Left forelimb (tissue), 1 donor: ENCODE measurements at regions not wholly inside any gene's neighbourhood (a gene's known extent, or its start where the extent isn't known, plus 50 kb on each side); places are given as distances from the start of the nearest gene placed in this dataset.
A peak's percentile ranks its signal among the peaks of the same experiment; 100 is the strongest.
"Not testable (repeated sequence)": the region's sequence is repeated elsewhere in the genome, so short reads cannot be mapped to it uniquely, and the experiment has no call there.

Source experiments
- DNase-seq: peaks from one replicate; pipeline ENCODE4 v3.0.0-alpha.2; 2018; ENCODE audit warnings: low spot score

DNA sequence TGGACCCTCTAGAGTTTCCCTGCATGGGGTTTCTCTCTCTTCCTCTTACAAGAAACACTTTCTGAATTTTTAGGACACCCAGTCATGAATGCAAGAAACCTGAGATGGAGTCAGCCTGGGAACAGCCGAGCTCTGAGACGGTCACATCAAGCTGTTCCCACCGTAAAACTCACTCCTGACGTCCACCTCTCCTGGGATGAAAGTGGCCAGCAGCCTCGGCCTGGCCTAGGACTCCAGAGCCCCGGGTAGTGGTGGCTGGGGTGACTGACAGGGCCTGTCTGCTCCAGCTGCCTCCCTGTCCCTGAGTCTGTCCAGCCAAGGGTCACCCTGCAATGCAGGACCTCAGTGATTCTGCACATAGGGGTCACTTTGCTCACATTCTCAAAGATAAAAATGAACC lies 217.8 kb downstream of the SHOX start:
- no peak for DNase-seq

GRCh38 chrX:843306-843705 lies 212.7 kb downstream of the SHOX start:
- DNase-seq, result no peak

DNA sequence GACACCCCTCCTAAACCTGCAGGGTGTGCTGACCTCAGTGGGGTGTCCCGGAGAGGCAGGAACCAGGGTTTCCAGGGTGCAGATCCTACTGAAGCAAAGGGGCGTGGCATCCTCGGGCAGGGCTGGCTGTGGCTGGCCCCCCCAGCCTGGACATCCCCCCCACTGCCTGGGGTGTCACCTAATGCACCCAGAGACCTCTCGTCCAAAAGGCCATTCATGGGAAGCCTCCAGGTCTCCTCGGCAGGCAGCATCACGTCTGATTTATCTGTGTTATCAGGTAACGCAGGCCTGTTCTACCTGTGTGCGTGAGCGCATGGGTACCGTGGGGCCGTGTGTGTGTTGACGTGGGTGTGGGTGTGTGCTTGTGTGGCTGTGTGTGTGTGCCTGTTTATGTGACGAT lies 210.0 kb downstream of the SHOX start:
- DNase-seq, result no peak

DNA sequence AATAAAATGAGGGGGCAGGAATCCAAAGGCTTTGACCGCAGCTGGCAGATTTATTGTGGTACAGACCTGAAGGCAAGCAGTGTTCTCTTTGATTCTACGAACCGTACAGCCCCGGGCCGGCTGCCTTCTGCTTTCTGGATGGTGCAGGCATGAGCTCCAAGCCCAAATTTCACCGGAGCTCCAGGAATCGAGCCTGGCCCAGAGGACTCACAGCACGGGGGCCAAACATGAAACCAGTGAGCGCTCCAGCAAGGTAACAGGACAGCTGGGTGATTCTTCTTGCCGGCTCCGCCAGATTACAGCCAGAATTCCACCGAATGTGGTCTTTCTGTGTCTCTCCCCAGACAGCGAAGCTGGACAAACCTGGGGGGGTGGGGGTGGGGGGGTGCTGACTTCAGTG lies 208.1 kb downstream of the SHOX start:
- not testable (repeated sequence) for DNase-seq

DNA sequence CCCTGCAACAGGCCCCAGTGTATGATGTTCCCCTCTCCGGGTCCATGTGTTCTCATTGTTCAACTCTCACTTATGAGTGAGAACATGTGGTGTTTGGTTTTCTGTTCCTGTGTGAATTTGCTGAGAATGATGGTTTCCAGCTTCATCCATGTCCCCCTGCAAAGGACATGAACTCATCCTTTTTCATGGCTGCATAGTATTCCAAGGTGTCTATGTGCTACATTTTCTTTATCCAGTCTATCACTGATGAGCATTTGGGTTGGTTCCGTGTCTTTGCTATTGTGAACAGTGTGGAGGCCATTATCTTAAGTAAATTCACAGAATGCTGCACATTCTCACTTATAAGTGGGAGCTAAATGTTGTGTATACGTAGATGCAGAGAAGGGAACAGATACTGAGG lies 205.3 kb downstream of the SHOX start:
- not testable (repeated sequence) for DNase-seq

DNA sequence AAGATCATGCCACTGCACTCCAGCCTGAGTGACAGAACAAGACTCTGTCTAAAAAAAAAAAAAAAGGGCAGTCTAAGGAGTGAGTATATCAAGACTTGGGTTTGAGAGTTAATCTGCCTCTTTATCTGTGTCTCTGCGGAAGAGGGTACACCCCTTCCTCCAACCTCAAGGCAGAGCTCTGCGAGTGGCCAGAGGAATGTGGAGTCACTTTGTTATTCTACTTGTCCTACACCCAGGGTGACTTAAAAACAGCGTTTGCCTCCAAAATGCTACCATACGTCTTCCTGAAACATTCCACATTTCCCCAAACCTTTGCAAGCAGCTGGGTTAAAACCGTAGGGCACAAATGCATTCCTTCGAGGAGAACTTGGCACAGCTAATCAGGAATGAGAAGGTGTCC lies 199.9 kb downstream of the SHOX start:
- no peak for DNase-seq

DNA sequence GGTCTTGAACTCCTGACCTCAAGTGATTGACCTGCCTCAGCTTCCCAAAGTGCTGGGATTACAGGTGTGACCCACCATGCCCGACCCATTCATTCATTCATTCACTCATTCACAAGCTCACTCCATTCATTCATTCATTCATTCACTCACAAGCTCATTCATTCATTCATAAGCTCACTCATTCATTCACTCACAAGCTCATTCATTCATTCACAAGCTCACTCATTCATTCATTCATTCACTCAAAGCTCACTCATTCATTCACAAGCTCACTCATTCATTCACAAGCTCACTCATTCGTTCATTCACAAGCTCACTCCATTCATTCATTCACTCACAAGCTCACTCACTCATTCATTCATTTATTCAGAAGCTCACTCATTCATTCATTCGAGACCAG lies 198.6 kb downstream of the SHOX start:
- no peak for DNase-seq

DNA sequence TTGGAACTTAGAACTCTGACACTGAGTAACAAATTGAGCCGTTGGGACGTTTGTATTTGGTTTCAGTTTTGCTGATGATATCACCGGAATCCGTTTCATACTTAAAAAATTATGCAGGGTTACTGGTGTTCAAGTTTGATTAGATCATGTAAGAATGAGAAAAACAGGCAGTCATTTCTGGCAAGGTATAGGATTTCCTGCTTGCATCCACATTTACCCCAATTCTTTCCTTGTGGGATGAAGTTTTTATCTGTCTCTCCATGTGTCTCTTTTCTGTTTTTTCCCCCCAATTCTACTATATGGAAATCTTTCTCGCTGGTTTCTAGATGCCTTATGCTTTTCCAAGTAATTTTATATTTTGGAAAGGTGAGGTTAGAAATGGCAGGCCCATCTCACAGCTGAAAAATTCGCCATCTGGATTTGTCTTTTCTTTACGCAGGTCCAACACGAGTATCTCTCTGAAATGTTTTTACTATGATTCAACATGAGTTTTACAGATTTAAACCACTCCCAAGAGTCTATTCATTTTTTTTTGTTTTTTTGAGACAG lies 197.9 kb downstream of the SHOX start:
- no peak for DNase-seq

- DNase-seq, result no peak
Observed at GRCh38 chrX:826448-826847, 195.9 kb downstream of the SHOX start.

DNA sequence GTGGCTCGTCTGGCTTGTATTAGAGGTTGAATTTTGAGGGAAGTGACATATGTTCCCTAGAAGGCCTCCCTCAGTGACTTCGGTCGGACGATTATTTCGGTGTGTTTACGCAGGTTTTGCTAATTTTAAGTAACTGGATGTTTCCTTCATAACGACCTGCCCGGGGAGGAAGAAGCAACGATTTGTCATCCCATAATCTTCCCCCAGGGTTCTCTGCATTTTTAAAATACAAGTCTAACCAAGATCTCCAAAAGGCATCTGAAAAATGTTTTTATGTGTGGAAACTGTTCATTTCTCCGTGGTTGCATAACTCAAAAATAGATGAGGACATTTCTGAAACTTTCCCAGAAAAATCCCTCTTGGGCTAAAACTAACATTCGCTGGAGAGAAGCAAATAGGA lies 195.4 kb downstream of the SHOX start:
- no peak for DNase-seq

- DNase-seq, result not testable (repeated sequence)
Observed at GRCh38 chrX:823073-823472, 192.5 kb downstream of the SHOX start.

DNA sequence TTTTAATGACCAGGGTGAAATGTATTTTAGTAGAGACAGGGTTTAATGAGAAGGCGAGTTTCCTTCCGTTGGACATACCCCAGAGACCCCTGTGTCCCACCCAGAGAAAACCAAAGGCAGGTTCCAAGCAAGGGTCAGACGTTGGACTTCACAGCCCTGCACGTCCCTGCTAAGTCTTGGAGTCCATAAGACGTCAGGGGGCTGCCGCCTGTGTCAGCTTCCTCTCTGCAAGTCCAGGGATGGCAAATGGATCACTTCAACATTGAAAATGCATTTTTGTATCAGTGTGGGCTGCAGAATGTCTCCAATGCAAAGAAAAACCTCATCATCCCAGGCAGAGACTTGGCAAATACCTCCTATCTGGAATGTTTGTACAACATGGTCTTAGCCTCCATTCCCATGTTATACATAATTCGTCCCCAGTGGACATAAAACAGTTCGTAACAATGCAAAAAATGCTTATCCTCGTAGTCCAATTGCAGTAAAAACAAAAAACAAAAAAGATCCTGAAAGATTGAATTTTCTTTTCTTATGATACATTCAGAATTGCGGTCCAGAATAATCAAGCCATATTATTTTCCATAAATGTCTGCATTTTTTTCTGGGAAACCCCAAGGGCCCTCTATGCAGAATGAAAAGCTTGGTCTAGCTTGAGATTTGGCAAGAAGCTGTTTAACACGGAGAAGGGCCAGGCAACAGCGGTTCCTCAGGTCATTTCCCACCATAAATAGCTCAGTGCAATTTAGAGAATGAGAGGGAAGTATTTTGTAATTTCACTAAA lies 190.9 kb downstream of the SHOX start:
- no peak for DNase-seq

DNA sequence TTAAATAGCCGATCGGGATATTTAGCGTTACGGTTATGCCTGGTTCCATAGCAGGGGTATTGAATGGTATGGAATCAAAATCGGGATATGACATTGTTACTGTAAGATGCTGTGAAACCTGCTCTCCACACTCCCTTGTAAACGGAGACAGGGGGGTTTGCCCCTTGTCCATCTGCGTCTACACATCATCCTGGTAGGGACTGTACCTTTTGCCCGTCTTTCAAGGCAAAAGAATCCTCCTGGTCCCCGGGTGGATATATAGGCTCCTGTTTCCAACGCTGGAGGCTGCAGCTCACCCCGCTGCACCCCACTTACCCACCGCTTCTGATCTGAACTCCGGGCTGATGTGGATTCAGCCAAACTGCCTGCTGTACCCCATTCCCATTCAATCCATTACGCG lies 189.1 kb downstream of the SHOX start:
- no peak for DNase-seq

- DNase-seq, result peak; percentile 40
Observed at GRCh38 chrX:817759-818300, 187.2 kb downstream of the SHOX start.

GRCh38 chrX:817147-817546 lies 186.6 kb downstream of the SHOX start:
- peak; percentile 26 for DNase-seq

GRCh38 chrX:816411-816810 lies 185.8 kb downstream of the SHOX start:
- peak; percentile 31 for DNase-seq

GRCh38 chrX:810186-810585 lies 179.6 kb downstream of the SHOX start:
- DNase-seq, result peak; percentile 12

DNA sequence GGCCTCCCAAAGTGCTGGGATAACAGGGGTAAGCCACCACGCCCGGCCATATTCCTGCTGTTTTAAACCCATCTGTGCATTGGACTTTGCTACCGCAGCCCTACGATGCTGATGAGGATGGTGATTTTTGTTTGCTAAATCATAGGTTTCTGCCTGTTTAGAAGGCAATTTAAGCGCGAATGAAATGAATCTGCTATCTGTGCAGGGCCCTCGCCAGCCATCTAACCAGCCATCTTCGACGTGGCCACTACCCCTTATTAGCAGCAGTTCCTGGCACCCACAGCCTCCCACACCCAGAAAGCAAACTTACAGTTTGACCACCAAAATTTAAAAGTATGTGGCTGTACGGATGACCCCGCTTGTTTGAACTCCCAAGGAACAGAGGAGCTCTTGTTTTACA lies 178.5 kb downstream of the SHOX start:
- DNase-seq, result peak; percentile 2

- peak; percentile 9 for DNase-seq
Observed at GRCh38 chrX:806586-806985, 176.0 kb downstream of the SHOX start.

- peak; percentile 22 for DNase-seq
Observed at GRCh38 chrX:805988-806387, 175.4 kb downstream of the SHOX start.

- peak; percentile 3 for DNase-seq
Observed at GRCh38 chrX:805103-805670, 174.6 kb downstream of the SHOX start.

DNA sequence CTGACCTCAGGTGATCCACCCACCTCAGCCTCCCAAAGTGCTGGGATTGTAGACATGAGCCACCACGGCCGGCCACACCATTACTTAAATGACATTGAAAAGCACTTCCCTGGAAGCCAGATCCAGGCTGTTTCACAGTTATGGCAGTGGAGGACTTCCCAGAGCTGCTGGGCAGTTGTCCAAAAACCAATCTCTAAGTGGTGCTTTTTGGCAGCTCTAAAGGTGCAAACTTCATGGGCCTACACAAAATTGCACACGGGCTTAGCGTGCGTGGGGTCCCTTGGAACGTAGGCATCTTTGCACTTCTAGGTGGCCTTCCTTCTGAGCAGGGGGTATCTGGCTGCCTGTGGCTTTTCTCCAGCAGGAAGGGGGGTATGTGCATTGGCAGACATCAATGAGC lies 172.3 kb downstream of the SHOX start:
- peak; percentile 48 for DNase-seq

DNA sequence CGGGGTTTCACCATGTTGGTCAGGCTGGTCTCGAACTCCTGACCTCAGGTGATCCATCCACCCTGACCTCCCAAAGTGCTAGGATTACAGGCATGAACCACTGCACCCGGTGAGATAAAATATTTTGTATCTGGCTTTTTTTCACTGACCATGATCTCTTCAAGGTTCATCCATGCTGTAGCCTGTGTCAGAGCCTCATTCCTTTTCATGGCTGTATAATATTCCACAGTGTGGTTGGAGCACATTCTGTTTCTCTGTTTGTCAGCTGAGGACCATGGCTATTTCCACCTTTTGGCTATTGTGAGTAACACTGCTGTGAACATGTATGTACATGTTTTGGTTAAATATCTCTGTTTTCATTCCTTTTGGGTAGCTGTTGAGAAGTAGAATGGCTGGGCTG lies 169.2 kb downstream of the SHOX start:
- no peak for DNase-seq
